Nephron progenitor cell (in vitro differentiated cells): ENCODE measurements at regions not wholly inside any gene's neighbourhood (a gene's known extent, or its start where the extent isn't known, plus 50 kb on each side); places are given as distances from the start of the nearest gene placed in this dataset.

ENCODE experiments used
- DNase-seq: peaks from one replicate; pipeline ENCODE4 v3.0.0; 2021
- H3K27ac Mint-ChIP-seq: 2 replicates; pipeline ENCODE4 v1.8.0; 2021; ENCODE audit warnings: mild to moderate bottlenecking, moderate library complexity, mixed read lengths
- H3K27me3 Mint-ChIP-seq: 2 replicates; pipeline ENCODE4 v1.8.0; 2021; ENCODE audit warnings: mild to moderate bottlenecking, low read depth, mixed read lengths; ENCODE audit not compliant: poor library complexity
- H3K36me3 Mint-ChIP-seq: 2 replicates; pipeline ENCODE4 v1.8.0; 2021; ENCODE audit warnings: low read depth, mixed read lengths
- H3K4me1 Mint-ChIP-seq: 2 replicates; pipeline ENCODE4 v1.8.0; 2021; ENCODE audit warnings: mixed read lengths
- H3K4me3 Mint-ChIP-seq: 2 replicates; pipeline ENCODE4 v1.8.0; 2021; ENCODE audit warnings: mild to moderate bottlenecking, moderate library complexity, mixed read lengths
- H3K9me3 Mint-ChIP-seq: 2 replicates; pipeline ENCODE4 v1.8.0; 2021; ENCODE audit warnings: mild to moderate bottlenecking, moderate library complexity, mixed read lengths
- TF ChIP-seq, protein P1 (sequence below): fragments of 200-600 bp; sonication (generic); IDR thresholded peaks from 2 replicates; pipeline ENCODE4 v1.5.0; 2021; ENCODE audit warnings: antibody characterized with exemption

DNA sequence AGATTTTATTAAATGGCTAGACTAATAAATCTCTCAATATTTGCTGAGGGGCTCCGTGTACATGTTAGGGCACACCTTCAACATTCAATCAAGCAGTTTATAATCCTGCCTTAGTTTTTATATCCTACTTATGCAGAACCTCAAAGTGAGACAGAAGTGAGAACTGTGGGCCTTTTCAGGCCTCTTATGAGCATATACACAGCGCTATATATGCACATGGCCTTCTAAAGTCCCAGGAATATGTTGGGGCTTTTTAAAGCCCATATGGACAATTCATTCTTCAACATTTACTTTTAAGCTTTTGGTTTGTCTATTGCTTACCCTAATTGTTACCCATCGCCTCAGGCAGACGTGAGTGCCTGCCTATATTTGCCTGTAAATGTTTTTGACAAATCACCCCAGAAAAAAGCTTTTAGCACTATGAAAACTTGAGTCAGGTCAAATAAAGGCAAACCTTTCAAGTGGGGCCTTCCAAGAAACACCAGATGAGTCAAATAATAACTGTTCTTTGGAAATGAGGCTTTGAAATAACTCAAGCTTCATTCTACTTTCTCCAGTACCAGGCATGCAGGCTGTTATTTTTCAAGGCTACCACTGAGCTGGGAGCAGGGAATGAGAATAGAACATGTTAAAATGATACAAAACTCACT is 58.2 kb downstream of the ESM1 start:
- peaks cover 7% of the 10 kb centered on the region for H3K36me3 Mint-ChIP-seq
- TF ChIP-seq, protein P1, sequence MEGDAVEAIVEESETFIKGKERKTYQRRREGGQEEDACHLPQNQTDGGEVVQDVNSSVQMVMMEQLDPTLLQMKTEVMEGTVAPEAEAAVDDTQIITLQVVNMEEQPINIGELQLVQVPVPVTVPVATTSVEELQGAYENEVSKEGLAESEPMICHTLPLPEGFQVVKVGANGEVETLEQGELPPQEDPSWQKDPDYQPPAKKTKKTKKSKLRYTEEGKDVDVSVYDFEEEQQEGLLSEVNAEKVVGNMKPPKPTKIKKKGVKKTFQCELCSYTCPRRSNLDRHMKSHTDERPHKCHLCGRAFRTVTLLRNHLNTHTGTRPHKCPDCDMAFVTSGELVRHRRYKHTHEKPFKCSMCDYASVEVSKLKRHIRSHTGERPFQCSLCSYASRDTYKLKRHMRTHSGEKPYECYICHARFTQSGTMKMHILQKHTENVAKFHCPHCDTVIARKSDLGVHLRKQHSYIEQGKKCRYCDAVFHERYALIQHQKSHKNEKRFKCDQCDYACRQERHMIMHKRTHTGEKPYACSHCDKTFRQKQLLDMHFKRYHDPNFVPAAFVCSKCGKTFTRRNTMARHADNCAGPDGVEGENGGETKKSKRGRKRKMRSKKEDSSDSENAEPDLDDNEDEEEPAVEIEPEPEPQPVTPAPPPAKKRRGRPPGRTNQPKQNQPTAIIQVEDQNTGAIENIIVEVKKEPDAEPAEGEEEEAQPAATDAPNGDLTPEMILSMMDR, result no peak
- H3K9me3 Mint-ChIP-seq, result peaks cover 39% of the 10 kb centered on the region
- peaks cover 5% of the 10 kb centered on the region for H3K27me3 Mint-ChIP-seq
- no peak overlapping the region for H3K27ac Mint-ChIP-seq
- H3K4me1 Mint-ChIP-seq, result no peaks in the 10 kb centered on the region
- no peak for DNase-seq
- no peak overlapping the region for H3K4me3 Mint-ChIP-seq

DNA sequence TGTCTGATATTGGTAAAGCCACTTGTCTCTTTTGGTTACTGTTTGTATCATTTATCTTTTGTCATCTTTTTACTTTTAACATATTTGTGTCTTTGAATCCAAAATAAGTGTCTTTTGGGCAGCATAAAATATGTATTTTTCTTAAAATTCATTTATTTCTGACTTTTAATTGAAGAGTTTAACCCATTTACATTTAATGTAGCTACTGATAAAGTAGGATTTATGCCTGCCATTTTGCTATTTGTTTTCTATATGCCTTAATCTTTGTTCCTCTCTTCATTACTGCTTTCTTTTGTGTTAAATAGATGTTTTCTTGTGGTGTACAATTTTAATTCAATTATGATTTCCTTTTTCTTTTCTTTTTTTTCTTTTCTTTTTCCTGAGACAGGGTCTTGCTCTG is 60.9 kb downstream of the ESM1 start:
- TF ChIP-seq, protein P1, result no peak
- Mint-ChIP-seq H3K9me3 (peaks cover 45% of the 10 kb centered on the region), H3K36me3 (peaks cover 7% of the 10 kb centered on the region)

DNA sequence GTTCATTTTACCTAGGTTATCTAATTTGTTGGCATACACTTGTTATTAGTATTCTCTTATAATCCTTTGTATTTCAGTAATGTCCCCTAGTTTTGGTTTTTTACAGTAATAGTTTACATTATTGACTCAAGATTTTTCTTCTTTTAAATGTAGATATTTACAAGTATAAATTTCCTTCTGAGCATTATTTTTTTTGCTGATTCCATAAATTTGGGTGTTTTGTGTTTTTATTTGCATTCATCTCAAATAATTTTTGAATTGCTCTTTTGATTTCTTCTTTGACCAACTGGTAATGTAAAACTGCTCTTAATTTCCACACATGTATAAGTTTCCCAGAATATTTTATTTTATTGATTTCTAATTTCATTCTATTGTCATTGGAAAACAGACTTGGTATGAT is 68.1 kb downstream of the ESM1 start:
- no peak for DNase-seq
- no peak overlapping the region for H3K4me3 Mint-ChIP-seq
- H3K36me3 Mint-ChIP-seq, result no peaks in the 10 kb centered on the region
- TF ChIP-seq, protein P1, result no peak
- peaks cover 8% of the 10 kb centered on the region for H3K9me3 Mint-ChIP-seq
- peaks cover 11% of the 10 kb centered on the region for H3K27me3 Mint-ChIP-seq
- H3K4me1 Mint-ChIP-seq, result no peaks in the 10 kb centered on the region
- no peak overlapping the region for H3K27ac Mint-ChIP-seq

More for the DNA sequence above, 60.9 kb downstream of the ESM1 start:
- Mint-ChIP-seq H3K27ac (no peak overlapping the region), H3K4me1 (no peaks in the 10 kb centered on the region), H3K4me3 (no peak overlapping the region), H3K27me3 (peaks cover 5% of the 10 kb centered on the region)
- no peak for DNase-seq

- DNase-seq, result no peak
- Mint-ChIP-seq H3K27me3 (peaks cover 11% of the 10 kb centered on the region), H3K4me1 (peaks cover under 1% of the 10 kb centered on the region), H3K27ac (no peak overlapping the region), H3K9me3 (no peaks in the 10 kb centered on the region), H3K36me3 (no peaks in the 10 kb centered on the region), H3K4me3 (no peak overlapping the region)
- TF ChIP-seq, protein P1, result no peak
Measured at GRCh38 chr5:54915466-54916027, 69.8 kb downstream of the ESM1 start.

- Mint-ChIP-seq H3K9me3 (no peaks in the 10 kb centered on the region), H3K36me3 (no peaks in the 10 kb centered on the region), H3K4me3 (no peak overlapping the region), H3K4me1 (peaks cover 30% of the 10 kb centered on the region), H3K27ac (no peak overlapping the region), H3K27me3 (peaks cover 15% of the 10 kb centered on the region)
- TF ChIP-seq, protein P1, result no peak
- DNase-seq, result no peak
Measured at GRCh38 chr5:54912021-54912420, 73.4 kb downstream of the ESM1 start.
